ENCODE measurements at regions not wholly inside any gene's neighbourhood (a gene's known extent, or its start where the extent isn't known, plus 50 kb on each side); places are given as distances from the start of the nearest gene placed in this dataset.

- no peak overlapping the region for H3K4me2 ChIP-seq (ENCODE audit: insufficient read depth, low read length)
- DNase-seq (no peak), ATAC-seq (ENCODE audit: insufficient read depth, low read depth) (no peak)
- H3K9ac ChIP-seq (ENCODE audit: low read depth, low read length) = no peak overlapping the region
- H3K9me3 ChIP-seq (ENCODE audit: insufficient read depth, low read length, severe bottlenecking) = no peaks in the 10 kb centered on the region
- no peaks in the 10 kb centered on the region for H3K36me3 ChIP-seq (ENCODE audit: insufficient read depth, low read length)
- H3K79me2 ChIP-seq (ENCODE audit: insufficient read depth, low read length) = no peaks in the 10 kb centered on the region
- H3K4me3 ChIP-seq (ENCODE audit: low read depth in 1 of 2, low read length in 2 of 2) = no peak overlapping the region
- no peak overlapping the region for H3K27ac ChIP-seq (ENCODE audit: low read length)
- H4K20me1 ChIP-seq (ENCODE audit: insufficient read depth, low read length) = no peaks in the 10 kb centered on the region
- no peaks in the 10 kb centered on the region for H3K4me1 ChIP-seq (ENCODE audit: insufficient read depth, low read length)
- TF ChIP-seq CTCF (IDR thresholded peaks at IDR 0.05; ENCODE audit: borderline replicate concordance, extremely low read depth, low read length, poor library complexity, severe bottlenecking) (no peak), EZH2 (IDR thresholded peaks at IDR 0.05; ENCODE audit: borderline replicate concordance, low read depth, low read length, severe bottlenecking) (no peak)
- H2AFZ ChIP-seq (ENCODE audit: low read depth, low read length) = no peak overlapping the region
- H3K27me3 ChIP-seq (ENCODE audit: insufficient read depth, low read length, poor library complexity) = no peaks in the 10 kb centered on the region
Measured at GRCh38 chr13:38046049-38046376, 176.4 kb upstream of the TRPC4 start.

- ATAC-seq (ENCODE audit: insufficient read depth, low read depth) (no peak), DNase-seq (no peak)
- no peaks in the 10 kb centered on the region for H3K36me3 ChIP-seq (ENCODE audit: insufficient read depth, low read length)
- H3K4me3 ChIP-seq (ENCODE audit: low read depth in 1 of 2, low read length in 2 of 2) = no peak overlapping the region
- no peaks in the 10 kb centered on the region for H3K9me3 ChIP-seq (ENCODE audit: insufficient read depth, low read length, severe bottlenecking)
- no peaks in the 10 kb centered on the region for H4K20me1 ChIP-seq (ENCODE audit: insufficient read depth, low read length)
- no peak overlapping the region; the same call in 1 of the 2 replicates for H2AFZ ChIP-seq (ENCODE audit: low read depth, low read length)
- TF ChIP-seq EZH2 (IDR thresholded peaks at IDR 0.05; ENCODE audit: borderline replicate concordance, low read depth, low read length, severe bottlenecking) (no peak), CTCF (IDR thresholded peaks at IDR 0.05; ENCODE audit: borderline replicate concordance, extremely low read depth, low read length, poor library complexity, severe bottlenecking) (peak; percentile 26)
- no peaks in the 10 kb centered on the region for H3K27me3 ChIP-seq (ENCODE audit: insufficient read depth, low read length, poor library complexity)
- no peaks in the 10 kb centered on the region for H3K79me2 ChIP-seq (ENCODE audit: insufficient read depth, low read length)
- H3K4me1 ChIP-seq (ENCODE audit: insufficient read depth, low read length) = no peaks in the 10 kb centered on the region
- no peak overlapping the region for H3K9ac ChIP-seq (ENCODE audit: low read depth, low read length)
- H3K27ac ChIP-seq (ENCODE audit: low read length) = no peak overlapping the region
- no peak overlapping the region for H3K4me2 ChIP-seq (ENCODE audit: insufficient read depth, low read length)
Measured at GRCh38 chr13:38045278-38046048, 175.9 kb upstream of the TRPC4 start.

- Histone ChIP-seq H3K4me2 (ENCODE audit: insufficient read depth, low read length) (no peak overlapping the region), H3K4me1 (ENCODE audit: insufficient read depth, low read length) (no peaks in the 10 kb centered on the region), H3K79me2 (ENCODE audit: insufficient read depth, low read length) (no peaks in the 10 kb centered on the region), H4K20me1 (ENCODE audit: insufficient read depth, low read length) (no peaks in the 10 kb centered on the region), H3K4me3 (ENCODE audit: low read depth in 1 of 2, low read length in 2 of 2) (no peak overlapping the region), H3K27ac (ENCODE audit: low read length) (no peak overlapping the region), H3K9ac (ENCODE audit: low read depth, low read length) (no peak overlapping the region), H3K27me3 (ENCODE audit: insufficient read depth, low read length, poor library complexity) (no peaks in the 10 kb centered on the region), H3K9me3 (ENCODE audit: insufficient read depth, low read length, severe bottlenecking) (no peaks in the 10 kb centered on the region), H2AFZ (ENCODE audit: low read depth, low read length) (no peak overlapping the region), H3K36me3 (ENCODE audit: insufficient read depth, low read length) (no peaks in the 10 kb centered on the region)
- DNase-seq = no peak
- TF ChIP-seq CTCF (IDR thresholded peaks at IDR 0.05; ENCODE audit: borderline replicate concordance, extremely low read depth, low read length, poor library complexity, severe bottlenecking) (no peak), EZH2 (IDR thresholded peaks at IDR 0.05; ENCODE audit: borderline replicate concordance, low read depth, low read length, severe bottlenecking) (no peak)
- ATAC-seq (ENCODE audit: insufficient read depth, low read depth) = no peak
Measured at GRCh38 chr13:38044067-38044466, 174.5 kb upstream of the TRPC4 start.

All from DND-41 (cell line).